Mesothelial cell of epicardium (in vitro differentiated cells): ENCODE measurements at regions not wholly inside any gene's neighbourhood (a gene's known extent, or its start where the extent isn't known, plus 50 kb on each side); places are given as distances from the start of the nearest gene placed in this dataset.

Experiments
- DNase-seq, 2 experiments: peaks; one replicate each; pipeline ENCODE4 v3.0.0; 2021; ENCODE audit warnings: low spot score in 2 of 2; ENCODE audit not compliant: unreplicated experiment in 2 of 2
- H3K27ac Mint-ChIP-seq: 2 replicates; pipeline ENCODE4 v1.8.0; 2021; ENCODE audit warnings: mixed read lengths
- H3K27me3 Mint-ChIP-seq: 2 replicates; pipeline ENCODE4 v1.8.0; 2021; ENCODE audit warnings: low read depth, mixed read lengths
- H3K36me3 Mint-ChIP-seq: 2 replicates; pipeline ENCODE4 v1.8.0; 2021; ENCODE audit warnings: mixed read lengths
- H3K4me1 Mint-ChIP-seq: 2 replicates; pipeline ENCODE4 v1.8.0; 2021; ENCODE audit warnings: mixed read lengths
- H3K4me3 Mint-ChIP-seq: 2 replicates; pipeline ENCODE4 v1.8.0; 2021; ENCODE audit warnings: mild to moderate bottlenecking, moderate library complexity, mixed read lengths
- H3K9me3 Mint-ChIP-seq: 2 replicates; pipeline ENCODE4 v1.8.0; 2021; ENCODE audit warnings: mixed read lengths
- TF ChIP-seq, protein P1 (sequence below): fragments of 200-600 bp; sonication (generic); IDR thresholded peaks from one replicate; pipeline ENCODE4 v1.5.0; 2021; ENCODE audit warnings: antibody characterized with exemption; ENCODE audit not compliant: unreplicated experiment

DNA sequence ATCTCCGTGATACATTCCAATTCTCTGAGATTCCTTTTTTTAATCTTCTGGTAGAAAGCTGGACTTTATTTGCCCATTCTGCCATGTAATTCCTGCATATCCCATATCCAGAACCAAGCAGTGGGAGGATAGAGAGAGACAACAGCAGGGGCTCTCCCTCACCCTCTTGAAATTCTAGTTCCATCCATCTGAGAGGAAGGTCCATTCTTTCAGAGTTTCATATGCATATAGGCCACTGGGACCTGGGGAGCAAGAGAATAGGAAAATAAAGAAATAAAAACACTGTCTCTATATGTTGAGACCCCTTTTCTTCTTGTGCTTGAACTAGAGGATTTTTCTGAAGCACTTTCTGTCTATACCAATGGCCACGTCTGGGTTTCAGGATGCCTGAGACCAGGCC lies 147.9 kb upstream of the STMND1 start:
- Mint-ChIP-seq H3K9me3 (peaks cover 7% of the 10 kb centered on the region), H3K27ac (no peak overlapping the region), H3K27me3 (peaks cover 6% of the 10 kb centered on the region), H3K4me3 (no peak overlapping the region), H3K4me1 (peaks cover 9% of the 10 kb centered on the region), H3K36me3 (no peaks in the 10 kb centered on the region)
- TF ChIP-seq, protein P1, sequence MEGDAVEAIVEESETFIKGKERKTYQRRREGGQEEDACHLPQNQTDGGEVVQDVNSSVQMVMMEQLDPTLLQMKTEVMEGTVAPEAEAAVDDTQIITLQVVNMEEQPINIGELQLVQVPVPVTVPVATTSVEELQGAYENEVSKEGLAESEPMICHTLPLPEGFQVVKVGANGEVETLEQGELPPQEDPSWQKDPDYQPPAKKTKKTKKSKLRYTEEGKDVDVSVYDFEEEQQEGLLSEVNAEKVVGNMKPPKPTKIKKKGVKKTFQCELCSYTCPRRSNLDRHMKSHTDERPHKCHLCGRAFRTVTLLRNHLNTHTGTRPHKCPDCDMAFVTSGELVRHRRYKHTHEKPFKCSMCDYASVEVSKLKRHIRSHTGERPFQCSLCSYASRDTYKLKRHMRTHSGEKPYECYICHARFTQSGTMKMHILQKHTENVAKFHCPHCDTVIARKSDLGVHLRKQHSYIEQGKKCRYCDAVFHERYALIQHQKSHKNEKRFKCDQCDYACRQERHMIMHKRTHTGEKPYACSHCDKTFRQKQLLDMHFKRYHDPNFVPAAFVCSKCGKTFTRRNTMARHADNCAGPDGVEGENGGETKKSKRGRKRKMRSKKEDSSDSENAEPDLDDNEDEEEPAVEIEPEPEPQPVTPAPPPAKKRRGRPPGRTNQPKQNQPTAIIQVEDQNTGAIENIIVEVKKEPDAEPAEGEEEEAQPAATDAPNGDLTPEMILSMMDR = no peak
- no peak for DNase-seq

DNA sequence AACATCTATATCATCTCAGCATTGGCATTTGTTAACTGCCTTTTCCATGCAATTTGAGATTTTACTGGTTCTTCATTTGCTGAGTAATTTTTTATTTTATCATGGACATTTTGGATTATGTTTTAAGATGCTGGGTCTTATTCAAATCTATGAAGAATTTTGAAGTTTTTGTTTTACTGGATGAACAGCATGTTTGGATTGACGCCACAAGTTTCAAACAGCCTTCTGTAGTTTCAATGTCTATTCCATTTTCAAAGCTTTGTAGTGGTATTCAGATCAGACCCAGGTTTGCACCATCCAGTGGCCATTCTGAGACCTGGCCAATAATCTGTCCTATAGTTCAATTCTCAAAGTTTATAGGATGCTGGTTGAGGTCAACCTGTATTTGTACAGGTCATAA lies 148.4 kb upstream of the STMND1 start:
- Mint-ChIP-seq H3K36me3 (no peaks in the 10 kb centered on the region), H3K9me3 (peaks cover 7% of the 10 kb centered on the region), H3K4me1 (peaks cover 9% of the 10 kb centered on the region), H3K27me3 (peaks cover 9% of the 10 kb centered on the region), H3K4me3 (no peak overlapping the region), H3K27ac (no peak overlapping the region)
- TF ChIP-seq, protein P1 = no peak
- no peak for DNase-seq

DNA sequence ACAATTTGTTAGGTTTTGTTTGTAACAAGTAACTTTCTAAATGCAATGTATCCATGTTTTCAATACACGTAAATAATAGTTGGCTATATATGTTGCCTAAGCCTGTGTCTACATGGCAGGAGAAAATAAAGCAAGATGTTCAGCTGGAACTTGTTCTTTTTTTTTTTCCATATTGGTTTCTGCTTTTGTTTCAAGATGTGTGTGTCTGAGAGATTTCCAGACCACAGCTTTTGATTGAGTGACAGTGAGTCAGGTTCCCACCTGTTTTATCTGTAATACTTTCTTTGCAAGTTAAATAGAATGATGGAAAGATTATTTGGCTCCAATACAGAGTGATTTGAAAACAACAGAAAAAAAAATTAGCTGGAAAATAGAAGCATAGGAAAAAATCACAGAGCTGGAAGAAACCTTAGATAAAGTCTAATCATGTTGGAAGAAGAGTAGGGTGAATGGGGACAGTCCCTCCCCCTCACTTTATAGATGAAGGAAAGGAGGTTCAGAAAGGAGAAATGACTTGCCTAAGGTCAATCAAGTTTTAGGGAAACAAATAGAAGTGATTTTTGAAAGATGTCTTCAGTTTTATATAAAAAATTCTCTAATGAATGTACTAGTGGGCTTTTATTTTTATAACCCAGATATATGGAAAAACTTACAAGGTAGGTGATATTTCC lies 150.9 kb upstream of the STMND1 start:
- Mint-ChIP-seq H3K4me1 (peaks cover 26% of the 10 kb centered on the region), H3K36me3 (no peaks in the 10 kb centered on the region), H3K27me3 (peaks cover 14% of the 10 kb centered on the region), H3K27ac (no peak overlapping the region), H3K9me3 (peaks cover 7% of the 10 kb centered on the region), H3K4me3 (no peak overlapping the region)
- DNase-seq = no peak
- TF ChIP-seq, protein P1 = no peak

DNA sequence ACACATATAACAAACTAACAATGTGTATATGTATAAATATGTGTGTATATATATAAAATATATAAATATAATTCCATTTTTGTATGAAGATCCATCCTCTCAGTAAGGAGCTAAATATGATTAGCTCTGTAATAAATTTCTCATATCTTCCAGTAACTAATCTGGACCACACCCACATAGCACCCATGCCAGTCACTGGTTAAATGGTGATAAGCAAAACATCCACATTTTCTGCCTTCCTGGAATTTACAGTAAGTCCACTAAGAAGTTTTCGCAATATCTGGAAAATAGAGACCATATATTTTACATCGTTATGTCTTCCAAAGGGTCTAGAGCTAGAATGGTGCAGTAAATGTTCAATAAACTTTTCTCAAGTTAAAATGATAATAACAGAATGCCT lies 151.5 kb upstream of the STMND1 start:
- DNase-seq = no peak
- Mint-ChIP-seq H3K4me1 (peaks cover 24% of the 10 kb centered on the region), H3K36me3 (no peaks in the 10 kb centered on the region), H3K27me3 (peaks cover 21% of the 10 kb centered on the region), H3K27ac (no peak overlapping the region), H3K9me3 (peaks cover 7% of the 10 kb centered on the region), H3K4me3 (no peak overlapping the region)
- TF ChIP-seq, protein P1 = no peak

DNA sequence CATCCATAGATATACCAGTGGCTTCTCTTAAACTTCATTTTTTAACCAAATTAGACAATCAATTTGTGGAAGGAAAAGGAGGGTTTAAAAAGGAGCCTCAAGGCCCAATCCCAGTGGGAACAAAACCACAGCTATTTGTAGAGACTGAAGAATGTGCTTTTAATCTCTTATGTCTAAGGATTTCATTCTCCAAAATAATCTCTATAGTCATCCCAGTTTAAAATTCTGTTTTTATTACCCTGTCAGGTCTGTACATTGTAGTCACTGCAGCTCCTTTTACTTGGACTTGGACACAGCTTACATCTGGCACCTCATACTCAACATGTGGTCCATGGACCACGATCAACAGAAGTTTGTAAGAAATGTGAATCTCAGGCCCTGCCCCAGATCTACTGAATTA lies 152.1 kb upstream of the STMND1 start:
- TF ChIP-seq, protein P1 = no peak
- Mint-ChIP-seq H3K27me3 (peaks cover 22% of the 10 kb centered on the region), H3K4me3 (no peak overlapping the region), H3K9me3 (peaks cover 7% of the 10 kb centered on the region), H3K36me3 (no peaks in the 10 kb centered on the region), H3K27ac (no peak overlapping the region), H3K4me1 (peaks cover 24% of the 10 kb centered on the region)
- no peak for DNase-seq

DNA sequence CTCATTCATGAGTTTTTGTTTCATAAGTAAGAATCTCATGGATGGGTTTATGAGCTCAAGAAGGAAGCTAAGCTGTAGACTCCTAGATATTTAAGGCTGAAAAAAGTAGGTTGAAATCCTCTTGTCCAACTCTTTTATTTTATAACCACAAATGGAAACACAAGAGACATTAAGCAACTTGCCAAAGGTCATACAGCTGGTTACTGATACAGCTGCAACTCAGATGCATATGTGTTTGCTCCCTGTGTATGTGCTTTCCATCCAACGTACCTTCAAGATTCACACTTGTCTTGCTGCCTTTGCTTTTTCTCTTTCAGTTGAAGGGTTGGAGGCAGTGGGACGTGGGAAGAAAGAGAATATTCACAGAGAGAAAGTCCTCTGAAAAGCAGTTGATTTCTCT lies 153.5 kb upstream of the STMND1 start:
- no peaks in the 10 kb centered on the region for H3K36me3 Mint-ChIP-seq
- H3K9me3 Mint-ChIP-seq = peaks cover 7% of the 10 kb centered on the region
- no peak overlapping the region for H3K27ac Mint-ChIP-seq
- peaks cover 30% of the 10 kb centered on the region for H3K27me3 Mint-ChIP-seq
- peaks cover 24% of the 10 kb centered on the region for H3K4me1 Mint-ChIP-seq
- DNase-seq = no peak
- TF ChIP-seq, protein P1 = no peak
- H3K4me3 Mint-ChIP-seq = no peak overlapping the region
